Inferior parietal cortex (tissue), 1 donor: ENCODE measurements at regions not wholly inside any gene's neighbourhood (a gene's known extent, or its start where the extent isn't known, plus 50 kb on each side); places are given as distances from the start of the nearest gene placed in this dataset.

Experiments used
- DNase-seq: peaks from one replicate; pipeline ENCODE4 v3.0.0-alpha.2; 2016; ENCODE audit errors: extremely low spot score

- no peak for DNase-seq
These were observed 83.7 kb upstream of the SLC27A6 start for GRCh38 chr5:128881502-128882018.

- no peak for DNase-seq
These were observed 79.5 kb upstream of the SLC27A6 start for GRCh38 chr5:128885649-128886255.

GRCh38 chr5:128895122-128895521 lies 70.2 kb upstream of the SLC27A6 start:
- no peak for DNase-seq

GRCh38 chr5:128896675-128897074 lies 68.6 kb upstream of the SLC27A6 start:
- no peak for DNase-seq

- no peak for DNase-seq
These were observed 61.7 kb upstream of the SLC27A6 start for GRCh38 chr5:128903550-128903949.

- DNase-seq, result no peak
These were observed 60.3 kb upstream of the SLC27A6 start for GRCh38 chr5:128904805-128905567.

- peak; percentile 86 for DNase-seq
These were observed 59.6 kb upstream of the SLC27A6 start for GRCh38 chr5:128905568-128906110.

GRCh38 chr5:128913551-128913950 lies 51.7 kb upstream of the SLC27A6 start:
- DNase-seq, result no peak
